ENCODE measurements at regions not wholly inside any gene's neighbourhood (a gene's known extent, or its start where the extent isn't known, plus 50 kb on each side); places are given as distances from the start of the nearest gene placed in this dataset.
"Not testable (repeated sequence)": the region's sequence is repeated elsewhere in the genome, so short reads cannot be mapped to it uniquely, and the experiment has no call there.

DNA sequence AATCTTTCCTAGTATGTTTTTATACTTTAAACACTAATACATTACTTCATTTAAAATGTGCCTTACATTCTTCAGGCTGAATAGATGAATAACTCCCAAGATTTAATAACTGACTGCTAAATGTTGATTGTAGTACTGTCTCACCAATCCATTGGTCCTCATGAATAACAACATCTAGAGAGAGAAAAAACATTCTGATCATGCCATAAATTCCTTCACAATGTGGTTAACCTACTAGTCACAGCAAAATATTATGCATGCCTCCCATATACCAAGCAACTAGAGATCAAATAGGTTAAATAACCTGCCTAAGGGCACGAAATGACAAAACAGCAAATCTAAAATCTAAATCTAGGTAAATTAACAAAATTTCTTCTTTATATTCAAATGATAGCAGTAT is 66.2 kb downstream of the SYT15 start:
- not testable (repeated sequence) for DNase-seq (ENCODE audit: low spot score)

DNA sequence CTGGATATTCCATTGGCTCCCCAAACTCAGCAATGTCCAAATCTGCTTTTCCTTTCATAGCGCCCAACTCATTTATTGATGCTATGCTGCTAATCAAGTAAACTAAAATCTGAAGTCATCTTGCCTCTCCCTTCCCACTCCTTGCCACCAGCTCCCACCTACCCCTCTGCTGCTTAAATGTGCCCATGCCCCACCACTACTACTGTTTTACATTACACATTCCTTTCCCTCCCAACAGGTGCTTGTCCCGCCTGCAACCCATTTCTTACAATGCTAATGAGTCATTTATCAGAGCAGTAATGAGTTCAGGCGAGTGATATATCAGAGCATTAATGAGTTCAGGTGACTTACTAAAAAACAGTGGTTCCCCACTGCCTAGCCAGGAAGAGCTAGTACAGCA is 67.2 kb downstream of the SYT15 start:
- not testable (repeated sequence) for DNase-seq (ENCODE audit: low spot score)

DNA sequence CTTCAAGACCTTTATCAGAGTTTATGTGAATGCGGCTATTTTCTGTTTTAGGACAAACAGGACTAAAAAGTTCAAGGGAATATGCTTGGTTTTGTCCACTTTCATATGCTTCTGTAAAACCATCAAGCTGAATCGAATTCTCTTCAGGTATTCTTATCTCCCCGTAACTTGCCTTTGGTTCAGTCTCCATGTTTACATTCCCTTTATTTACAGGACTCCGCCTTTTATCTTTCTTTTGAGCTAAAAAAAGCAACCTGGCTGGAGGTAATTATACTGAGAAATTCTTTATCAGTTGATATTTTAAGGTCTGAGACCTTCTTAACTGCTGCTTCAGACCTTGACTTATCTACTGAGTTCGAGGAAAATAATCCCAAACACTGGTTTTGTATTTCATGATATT is 72.0 kb downstream of the SYT15 start:
- DNase-seq (ENCODE audit: low spot score) = not testable (repeated sequence)

DNA sequence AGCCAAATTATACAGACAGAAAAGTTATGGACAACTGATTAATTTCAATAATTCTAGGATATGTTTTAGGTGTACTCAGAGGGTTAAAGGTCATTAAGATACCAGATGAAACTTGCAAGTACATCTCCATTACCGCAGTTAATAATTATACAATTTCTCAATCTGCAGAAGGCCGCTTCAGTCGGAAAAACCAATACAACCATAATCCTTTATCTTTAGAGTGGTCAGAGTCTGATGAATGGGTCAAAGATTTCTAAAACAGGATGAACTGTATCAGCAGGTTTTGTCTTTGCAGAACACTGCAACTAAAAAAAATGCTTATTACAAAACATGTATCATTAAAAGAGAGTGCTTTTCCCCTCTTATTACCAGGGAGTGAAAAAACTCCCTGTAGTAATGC is 78.5 kb downstream of the SYT15 start:
- DNase-seq (ENCODE audit: low spot score) = not testable (repeated sequence)

DNA sequence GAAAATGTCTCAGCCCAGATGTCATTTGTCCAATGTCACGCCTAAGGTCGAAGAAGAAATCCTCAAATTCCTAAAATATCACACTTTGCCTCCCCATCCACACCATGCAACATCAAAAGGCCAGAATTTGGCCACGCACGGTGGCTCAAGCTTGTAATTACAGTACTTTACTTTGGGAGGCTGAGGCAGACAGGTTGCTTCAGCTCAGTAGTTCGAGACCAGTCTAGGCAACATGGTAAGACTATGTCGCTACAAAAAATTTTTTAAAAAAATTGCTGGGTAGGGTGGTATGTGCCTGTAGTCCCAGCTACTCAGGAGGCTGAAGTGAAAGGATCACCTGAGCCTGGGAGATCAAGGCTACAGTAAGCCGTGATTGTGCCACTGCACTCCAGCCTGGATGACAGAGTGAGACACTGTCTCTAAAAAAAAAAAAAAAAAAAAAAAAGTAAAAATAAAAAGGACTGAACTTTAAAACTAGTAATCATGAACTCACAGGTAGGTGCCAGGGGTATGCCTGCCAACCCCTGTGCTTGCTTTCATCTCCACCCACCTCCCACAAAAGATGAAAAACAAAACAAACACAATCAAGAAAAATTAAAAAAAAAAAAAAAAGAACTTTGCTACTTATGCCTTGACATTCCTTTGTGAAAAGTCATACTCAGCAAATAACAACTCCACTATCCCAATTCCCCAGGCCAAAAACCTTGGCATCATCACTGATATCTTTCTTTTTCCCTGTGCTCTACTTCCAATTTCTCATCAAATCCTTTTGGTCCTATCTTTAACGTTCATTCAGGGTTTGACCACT is 81.3 kb downstream of the SYT15 start:
- DNase-seq (ENCODE audit: low spot score) = not testable (repeated sequence)

DNA sequence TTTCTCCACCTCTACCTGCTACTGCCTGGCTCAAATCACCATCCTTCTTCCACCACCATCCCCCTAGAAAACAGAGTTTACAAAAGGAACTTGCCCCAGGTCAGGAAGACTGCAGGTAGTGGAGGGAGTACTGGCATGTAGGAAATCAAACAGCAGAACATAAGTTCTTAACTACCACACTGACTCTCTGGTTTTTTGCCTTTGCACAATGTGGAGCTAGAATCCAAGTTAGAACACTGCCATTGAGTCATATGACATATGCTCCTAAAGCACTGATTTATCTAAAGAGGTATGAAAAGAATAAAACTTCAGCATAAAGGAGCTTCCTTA is 81.9 kb downstream of the SYT15 start:
- DNase-seq (ENCODE audit: low spot score) = not testable (repeated sequence)

DNA sequence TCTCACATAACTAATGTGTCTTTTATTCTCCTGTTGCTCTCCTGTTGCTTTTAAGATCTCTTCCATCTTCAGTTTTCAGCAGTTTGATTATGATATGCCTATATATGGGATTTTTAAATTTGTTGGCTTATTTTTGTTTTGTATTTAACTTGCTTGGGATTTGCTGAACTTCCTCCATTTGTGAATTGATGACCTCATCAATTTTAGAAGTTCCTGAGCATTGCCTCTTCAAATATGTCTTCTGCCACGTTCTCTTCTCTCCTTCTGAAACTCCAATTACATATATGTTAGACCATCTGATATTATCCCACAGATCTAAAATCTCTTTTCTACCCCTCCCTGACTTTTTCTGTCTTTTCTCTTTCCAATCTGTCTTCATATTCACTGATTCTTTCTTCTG is 86.6 kb downstream of the SYT15 start:
- not testable (repeated sequence) for DNase-seq (ENCODE audit: low spot score)

DNA sequence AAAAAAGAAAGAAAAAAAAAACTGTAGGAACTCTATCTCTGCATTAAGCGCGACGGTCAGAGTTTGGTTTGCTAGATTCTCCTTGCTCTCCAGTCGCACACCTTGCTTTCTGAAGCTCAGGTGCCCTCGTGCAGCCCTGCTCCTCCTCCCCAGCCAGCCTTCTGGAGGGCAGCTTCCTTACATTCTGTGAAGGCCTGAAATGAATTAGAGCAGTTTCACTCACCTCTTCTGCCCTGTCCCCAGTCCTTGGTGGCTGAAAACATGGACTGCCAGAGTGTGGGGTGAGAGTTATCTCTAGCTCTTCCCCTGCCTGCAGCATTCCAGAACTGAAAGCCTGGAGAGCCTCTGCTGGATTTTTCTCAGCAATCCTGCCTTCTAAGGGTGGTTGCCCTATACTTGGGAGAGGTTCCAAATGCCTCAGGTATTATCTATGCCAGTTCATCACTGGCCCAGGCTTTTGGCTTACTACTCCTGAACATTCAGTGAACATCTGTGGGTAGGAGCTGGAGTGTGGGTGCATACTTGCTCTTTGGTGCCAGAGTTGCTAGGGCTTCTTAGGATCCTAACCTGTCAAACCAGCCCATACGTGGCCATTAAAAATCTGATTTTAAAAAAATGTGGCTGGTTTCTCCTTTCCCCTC is 89.5 kb downstream of the SYT15 start:
- not testable (repeated sequence) for DNase-seq (ENCODE audit: low spot score)

DNA sequence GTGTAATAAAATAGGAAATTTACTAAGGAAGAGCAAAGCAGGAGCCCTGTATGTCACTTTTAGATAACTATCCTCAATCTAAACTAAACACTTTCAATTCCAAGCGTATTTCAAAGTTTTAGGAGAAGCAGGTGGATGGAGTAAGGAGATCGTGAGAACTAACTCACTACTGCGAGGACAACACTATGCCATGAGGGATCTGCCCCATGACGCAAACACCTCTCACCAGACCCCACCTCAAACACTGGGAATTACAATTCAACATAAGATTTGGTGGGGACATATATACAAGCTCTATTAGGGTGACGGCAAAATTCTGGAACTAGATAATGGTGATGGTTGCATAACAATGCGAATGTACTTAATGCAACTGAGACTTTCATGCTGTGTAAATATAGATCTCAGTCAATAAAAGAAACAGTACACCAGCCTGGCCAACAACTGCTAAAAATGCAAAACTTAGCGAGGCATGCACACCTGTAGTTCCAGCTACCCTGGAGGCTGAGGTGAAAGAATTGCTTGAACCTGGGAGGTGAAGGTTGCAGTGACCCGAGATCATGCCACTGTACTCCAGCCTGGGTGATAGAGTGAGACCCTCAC is 99.0 kb downstream of the SYT15 start:
- not testable (repeated sequence) for DNase-seq (ENCODE audit: low spot score)

DNA sequence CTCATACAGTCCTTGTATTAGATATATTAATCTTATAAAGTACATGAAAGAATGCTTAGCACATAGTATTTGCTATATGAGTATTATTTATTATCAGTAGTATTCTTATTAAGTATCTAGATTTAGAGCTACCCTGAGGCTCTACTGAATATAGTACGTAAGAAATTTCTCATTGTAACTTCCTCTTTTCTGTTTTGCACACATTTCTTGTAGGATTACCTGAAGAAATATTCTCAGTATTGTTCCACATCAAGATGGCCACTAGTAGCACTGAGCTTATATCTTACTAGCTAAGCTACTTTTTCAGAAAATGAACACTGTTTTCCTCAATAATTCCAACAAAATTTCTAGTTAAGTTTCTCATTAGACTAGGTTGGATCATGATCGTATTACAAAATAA is 112.5 kb downstream of the SYT15 start:
- not testable (repeated sequence) for DNase-seq (ENCODE audit: low spot score)

DNA sequence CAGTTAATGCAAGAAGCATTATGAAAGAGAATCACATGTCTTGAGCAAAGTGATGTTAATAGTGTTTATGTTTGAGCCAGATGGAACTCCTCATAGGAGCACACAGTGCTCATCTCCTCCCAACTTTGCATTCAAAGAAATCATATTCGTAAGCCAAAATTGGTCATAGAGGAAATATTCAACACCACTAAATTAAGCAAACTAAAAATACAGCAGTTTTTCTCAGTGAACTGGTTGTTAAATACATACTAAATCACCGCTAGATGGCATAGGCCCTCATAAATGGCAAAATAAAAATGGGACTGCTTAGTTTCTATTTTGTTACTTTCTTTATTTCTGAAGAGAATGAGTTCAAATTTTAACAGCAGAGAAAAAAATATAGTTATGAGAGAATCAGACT is 114.3 kb downstream of the SYT15 start:
- DNase-seq (ENCODE audit: low spot score) = not testable (repeated sequence)

DNA sequence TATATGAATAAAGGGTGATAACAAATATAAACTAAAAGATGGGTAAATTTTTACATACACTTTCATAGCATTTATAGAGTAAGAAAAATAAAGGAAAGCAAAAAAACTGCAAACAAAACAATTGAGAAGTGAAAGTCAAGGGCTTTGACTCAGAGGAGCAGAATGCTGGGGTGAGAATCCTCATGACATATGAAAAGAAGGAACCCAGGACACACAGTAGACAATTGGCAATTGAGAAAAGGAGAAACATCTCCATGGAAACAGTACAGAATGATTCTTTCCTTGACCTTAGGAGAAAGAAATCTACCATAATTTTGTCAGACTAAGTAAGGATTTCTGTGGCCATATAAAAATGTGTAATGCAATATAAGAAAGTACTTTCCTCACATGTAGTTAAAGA is 138.3 kb downstream of the SYT15 start:
- DNase-seq (ENCODE audit: low spot score) = not testable (repeated sequence)

DNA sequence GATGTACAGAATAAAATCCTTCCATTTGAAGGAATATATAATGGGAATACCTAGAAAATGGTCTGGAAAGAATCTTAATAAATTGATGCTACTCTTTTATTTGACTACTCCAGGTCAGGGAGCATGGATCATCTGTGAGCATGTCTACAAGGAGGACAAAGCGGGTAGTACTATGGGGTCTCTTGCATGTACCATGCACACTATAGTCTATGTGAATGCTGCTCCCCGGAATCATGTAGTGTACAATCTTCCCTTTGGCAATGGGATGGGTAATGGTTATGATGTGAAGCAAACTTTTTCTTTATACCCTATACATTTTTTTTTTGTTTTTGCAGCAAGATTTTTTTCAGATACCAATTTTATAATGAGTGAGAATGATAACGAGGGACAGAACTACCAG is 139.1 kb downstream of the SYT15 start:
- not testable (repeated sequence) for DNase-seq (ENCODE audit: low spot score)

DNA sequence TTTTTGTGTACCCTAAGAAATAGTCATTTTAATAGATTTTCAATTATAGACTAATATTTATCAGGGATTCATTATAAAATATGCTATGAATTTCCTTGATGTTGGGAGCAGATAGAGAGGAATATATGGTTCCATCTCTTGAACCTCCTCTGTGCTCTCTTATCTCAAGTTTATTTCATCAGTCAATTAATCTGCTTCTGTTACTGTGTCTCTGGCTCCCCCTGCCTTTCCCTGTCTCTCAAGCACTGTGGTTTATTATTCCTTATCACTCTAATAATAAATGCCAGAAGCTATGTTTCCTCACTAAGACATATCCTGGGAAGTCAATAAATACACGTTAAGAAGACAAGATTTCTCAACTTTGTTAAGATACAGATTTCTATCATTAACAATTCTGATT is 141.5 kb downstream of the SYT15 start:
- DNase-seq (ENCODE audit: low spot score) = not testable (repeated sequence)

DNA sequence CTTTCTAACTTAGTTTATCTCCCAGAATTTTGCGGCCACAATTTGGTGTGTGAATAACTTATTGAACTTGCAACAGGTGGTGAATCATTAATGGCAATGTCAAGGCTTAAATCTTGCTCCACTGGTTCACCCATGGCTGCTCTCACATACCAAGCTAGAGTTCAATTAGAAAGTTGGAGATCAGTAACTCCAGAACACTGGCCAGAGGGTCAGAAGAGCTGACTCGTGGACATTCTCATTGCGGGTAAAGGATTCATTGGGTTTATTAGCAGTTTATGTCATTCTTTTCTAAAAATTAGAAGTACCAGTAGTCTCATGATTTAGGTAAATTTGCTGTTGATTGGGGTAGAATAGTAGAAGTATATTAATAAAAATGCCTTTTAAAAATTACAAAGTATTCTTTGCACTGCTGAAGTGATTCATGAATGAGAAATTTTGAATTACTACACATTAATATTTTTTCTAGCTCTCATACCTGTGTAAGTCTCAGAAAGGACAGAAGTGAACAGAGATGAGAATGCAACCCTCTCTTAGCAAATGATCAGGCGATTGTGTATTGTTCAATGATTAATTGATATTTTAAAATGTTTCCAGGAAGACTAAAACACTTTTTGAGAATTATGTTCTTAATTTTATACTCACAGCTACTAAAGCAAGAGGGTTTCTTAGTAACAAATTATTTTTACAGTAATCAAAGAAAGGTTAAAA is 142.0 kb downstream of the SYT15 start:
- not testable (repeated sequence) for DNase-seq (ENCODE audit: low spot score)

DNA sequence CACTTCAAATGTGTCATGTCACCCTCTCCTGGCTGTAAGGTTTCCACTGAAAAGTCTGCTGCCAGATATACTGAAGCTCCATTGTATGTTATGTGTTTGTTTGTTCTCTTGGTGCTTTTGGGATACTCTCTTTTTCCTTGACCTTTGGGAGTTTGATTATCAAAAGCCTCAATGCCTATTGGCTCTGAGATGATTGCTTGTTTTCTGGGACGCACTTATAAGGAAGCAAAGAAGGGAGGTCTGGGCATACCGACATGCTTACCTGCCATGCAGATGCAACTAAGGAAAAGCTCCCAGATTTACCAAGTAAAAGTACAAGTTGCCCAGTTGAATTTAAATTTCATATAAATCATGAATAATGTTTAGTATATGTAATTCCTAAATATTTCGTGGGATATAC is 145.3 kb downstream of the SYT15 start:
- not testable (repeated sequence) for DNase-seq (ENCODE audit: low spot score)

DNA sequence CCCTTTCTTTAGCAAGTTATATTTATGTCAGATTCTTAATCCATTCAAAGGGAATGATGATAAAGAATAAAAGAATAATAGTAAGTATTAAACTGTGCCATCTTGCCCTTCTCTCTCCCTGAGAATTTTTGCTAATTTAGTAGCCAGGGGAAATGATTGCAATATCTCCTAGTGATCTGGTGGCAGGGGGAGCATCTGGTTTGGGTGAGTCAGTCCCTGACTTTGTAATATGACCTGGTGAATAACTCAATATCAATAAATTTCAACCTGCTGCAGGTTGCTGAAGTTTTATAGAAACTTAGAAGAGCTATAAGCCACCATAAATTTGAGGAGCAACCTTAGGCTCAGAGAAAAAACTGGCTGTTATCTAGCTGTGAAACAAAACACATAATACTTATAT is 149.4 kb downstream of the SYT15 start:
- not testable (repeated sequence) for DNase-seq (ENCODE audit: low spot score)

DNA sequence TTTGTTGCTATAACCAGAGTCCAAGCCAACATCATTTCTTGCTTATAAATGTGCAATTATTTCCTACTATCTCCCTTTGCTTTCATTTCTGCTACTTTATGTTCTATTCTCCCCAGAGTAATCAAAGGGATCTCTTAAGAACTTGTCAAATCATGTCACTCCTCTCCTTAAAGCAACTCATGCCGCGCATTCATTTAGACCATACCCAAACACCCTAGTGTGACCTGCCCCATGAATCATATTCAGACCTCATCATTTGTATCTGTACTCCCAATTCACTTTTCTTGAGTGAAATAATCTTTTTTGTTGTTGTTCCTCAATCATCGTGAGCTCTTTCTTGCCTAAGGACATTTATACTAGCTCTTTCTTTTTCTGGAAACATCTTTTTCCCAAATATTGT is 151.8 kb downstream of the SYT15 start:
- not testable (repeated sequence) for DNase-seq (ENCODE audit: low spot score)

DNA sequence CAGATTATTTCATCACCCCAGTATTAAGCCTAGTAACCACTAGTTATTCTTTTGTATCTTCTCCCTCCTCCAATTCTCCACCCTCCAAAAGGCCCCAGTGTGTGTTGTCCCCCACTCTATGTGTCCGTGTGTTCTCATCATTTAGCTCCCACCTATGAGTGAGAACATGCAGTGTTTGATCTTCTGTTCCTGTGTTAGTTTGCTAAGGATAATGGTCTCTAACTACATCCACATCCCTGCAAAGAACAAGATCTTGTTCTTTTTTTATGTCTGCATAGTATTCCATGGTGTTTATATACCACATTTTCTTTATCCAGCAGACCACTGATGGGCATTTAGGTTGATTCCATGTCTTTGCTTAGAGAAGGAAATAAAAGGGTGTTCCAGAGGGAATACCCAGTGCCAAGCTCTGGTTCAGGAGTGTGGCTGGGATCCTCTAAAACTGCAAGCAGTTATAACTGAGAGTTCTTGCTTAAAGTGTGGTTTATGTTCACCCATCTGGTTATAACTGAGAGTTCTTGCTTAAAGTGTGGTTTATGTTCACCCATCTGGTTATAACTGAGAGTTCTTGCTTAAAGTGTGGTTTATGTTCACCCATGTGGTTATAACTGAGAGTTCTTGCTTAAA is 154.8 kb downstream of the SYT15 start:
- DNase-seq (ENCODE audit: low spot score) = not testable (repeated sequence)

DNA sequence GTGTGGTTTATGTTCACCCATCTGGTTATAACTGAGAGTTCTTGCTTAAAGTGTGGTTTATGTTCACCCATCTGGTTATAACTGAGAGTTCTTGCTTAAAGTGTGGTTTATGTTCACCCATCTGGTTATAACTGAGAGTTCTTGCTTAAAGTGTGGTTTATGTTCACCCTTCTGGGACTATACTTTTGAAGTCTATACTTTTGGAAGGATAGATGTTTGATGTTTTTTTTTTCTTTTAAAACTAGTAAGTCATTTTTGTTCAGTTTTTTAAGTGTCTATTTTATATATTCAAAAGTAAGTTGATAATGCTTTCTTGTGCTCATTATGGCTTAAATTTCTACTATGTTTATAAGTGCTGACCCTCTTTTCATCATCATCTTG is 155.3 kb downstream of the SYT15 start:
- DNase-seq (ENCODE audit: low spot score) = not testable (repeated sequence)

DNA sequence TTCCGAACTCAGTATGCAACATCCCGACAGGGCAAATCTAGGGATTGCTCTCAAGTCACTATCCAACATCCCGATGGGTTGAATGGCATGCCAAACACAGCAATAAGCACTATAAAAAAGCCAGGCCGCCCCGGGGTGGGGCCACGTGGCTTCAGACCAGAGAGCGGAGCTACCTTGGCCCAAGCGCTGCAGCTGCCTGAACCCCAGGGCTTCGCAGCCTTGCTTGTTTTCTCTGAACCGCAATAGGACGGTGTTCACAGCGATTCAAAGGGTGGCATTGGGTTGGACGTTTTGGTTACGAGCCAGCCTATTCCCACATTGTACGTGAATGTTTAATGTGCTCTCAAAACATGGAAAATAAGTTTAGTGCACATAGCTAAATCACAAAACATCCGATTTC is 161.0 kb downstream of the SYT15 start:
- DNase-seq (ENCODE audit: low spot score) = not testable (repeated sequence)

DNA sequence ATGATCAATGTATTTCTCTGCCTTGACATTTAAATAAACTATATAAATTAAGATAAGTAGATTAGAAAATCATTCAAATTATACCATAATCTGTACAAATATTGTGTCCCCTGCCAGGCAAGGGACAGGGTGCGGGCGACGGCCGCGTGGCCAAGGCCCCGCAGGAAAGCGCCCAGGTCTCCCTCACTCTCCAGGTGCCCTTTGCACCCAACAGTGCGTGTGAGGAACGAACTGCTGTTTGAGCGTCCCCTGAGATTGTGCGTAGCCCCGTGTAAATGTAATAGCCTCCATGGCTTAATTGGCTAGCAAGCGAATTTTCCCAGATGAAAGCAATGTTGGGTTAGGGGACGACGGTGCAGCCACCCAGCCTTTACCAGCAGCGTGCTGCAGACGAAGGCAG is 161.4 kb downstream of the SYT15 start:
- not testable (repeated sequence) for DNase-seq (ENCODE audit: low spot score)
